Naive B cell (primary cell): ENCODE measurements at regions not wholly inside any gene's neighbourhood (a gene's known extent, or its start where the extent isn't known, plus 50 kb on each side); places are given as distances from the start of the nearest gene placed in this dataset.

Experiments used
- ATAC-seq, 2 donors: fragments of 150-1000 bp; cut with Tn5 transposase; 2 replicates each; pipeline ENCODE4 v1.10.0; 2021; ENCODE audit warnings: low read depth in 2 of 2, mild to moderate bottlenecking in 2 of 2, moderate library complexity in 2 of 2
- DNase-seq: peaks from one replicate; pipeline ENCODE4 v3.0.0; 2022
- H3K27ac Mint-ChIP-seq, 6 donors: one replicate each; pipeline ENCODE4 v1.8.0; 2020 to 2022; ENCODE audit warnings: mild to moderate bottlenecking in 6 of 6, mixed read lengths in 6 of 6, moderate library complexity in 5 of 6, inconsistent platforms in 2 of 6
- H3K27me3 Mint-ChIP-seq, 3 donors: one replicate each; pipeline ENCODE4 v1.8.0; 2021 to 2022; ENCODE audit warnings: mixed read lengths in 3 of 3, mild to moderate bottlenecking in 1 of 3
- H3K36me3 Mint-ChIP-seq, 2 donors: one replicate each; pipeline ENCODE4 v1.8.0; 2020 to 2022; ENCODE audit warnings: mixed read lengths in 2 of 2, inconsistent platforms in 1 of 2, mild to moderate bottlenecking in 1 of 2
- H3K4me1 Mint-ChIP-seq, 3 donors: one replicate each; pipeline ENCODE4 v1.8.0; 2020 to 2022; ENCODE audit warnings: mixed read lengths in 3 of 3, inconsistent platforms in 1 of 3, mild to moderate bottlenecking in 1 of 3, moderate library complexity in 1 of 3
- H3K4me3 Mint-ChIP-seq, 8 donors: one replicate each; pipeline ENCODE4 v1.8.0; 2020 to 2022; ENCODE audit warnings: mild to moderate bottlenecking in 8 of 8, mixed read lengths in 8 of 8, moderate library complexity in 8 of 8, inconsistent platforms in 2 of 8
- H3K9me3 Mint-ChIP-seq, 7 donors: one replicate each; pipeline ENCODE4 v1.8.0; 2020 to 2022; ENCODE audit warnings: mixed read lengths in 7 of 7, mild to moderate bottlenecking in 5 of 7, inconsistent platforms in 2 of 7, moderate library complexity in 1 of 7

- Mint-ChIP-seq H3K36me3 (peaks cover 0 to 29% of the 10 kb centered on the region in 2 donors), H3K27me3 (no peaks in the 10 kb centered on the region), H3K27ac (no peak overlapping the region), H3K4me1 (no peaks in the 10 kb centered on the region), H3K9me3 (peaks cover 0 to 26% (median 19%) of the 10 kb centered on the region in 7 donors), H3K4me3 (no peak overlapping the region)
- DNase-seq: no peak
- no peak for ATAC-seq
These were observed 373.0 kb downstream of the ALG10 start for GRCh38 chr12:34395056-34396005.

DNA sequence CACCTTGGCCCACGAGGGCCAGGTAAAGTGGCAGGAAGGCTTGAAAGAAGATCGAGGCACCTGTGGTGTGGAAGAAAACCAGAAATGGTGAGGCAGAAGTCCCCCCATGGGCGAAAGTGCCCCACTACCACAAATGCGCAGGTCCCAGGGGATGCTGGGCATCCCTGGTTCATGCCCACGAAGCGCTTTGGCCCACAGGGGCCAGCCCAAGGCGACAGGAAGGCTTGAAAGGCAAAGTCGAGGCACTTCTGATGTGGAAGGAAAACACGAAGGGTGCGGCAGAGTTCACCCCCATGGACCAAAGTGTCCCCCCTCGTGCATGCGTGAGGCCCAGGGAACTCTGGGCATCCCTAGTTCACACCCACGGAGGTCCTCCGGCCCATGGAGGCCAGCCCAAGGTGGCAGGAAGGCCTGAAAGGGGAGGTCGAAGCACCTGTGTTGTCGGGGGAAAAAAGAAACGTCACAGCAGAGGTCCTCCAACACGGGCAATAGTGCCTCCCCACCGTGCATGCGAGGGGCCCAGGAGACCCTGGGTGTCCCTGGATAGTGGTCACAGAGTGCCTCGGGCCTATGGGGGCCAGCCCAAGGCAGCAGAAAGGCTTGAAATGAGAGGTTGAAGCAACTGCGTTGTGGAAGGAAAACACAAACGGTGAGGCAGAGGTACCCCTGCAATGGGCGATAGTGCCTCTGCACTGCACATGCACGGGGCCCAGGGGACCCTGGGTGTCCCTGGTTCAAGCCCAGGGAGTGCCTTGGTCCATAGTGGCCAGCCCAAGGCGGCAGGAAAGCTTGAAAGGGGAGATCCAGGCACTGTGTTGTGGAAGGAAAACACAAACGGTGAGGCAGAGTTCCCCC is 373.9 kb downstream of the ALG10 start:
- DNase-seq (no peak), ATAC-seq (no peak)
- Mint-ChIP-seq H3K36me3 (peaks cover 0 to 28% of the 10 kb centered on the region in 2 donors), H3K9me3 (peaks cover 0 to 26% (median 17%) of the 10 kb centered on the region in 7 donors), H3K4me1 (no peaks in the 10 kb centered on the region), H3K4me3 (no peak overlapping the region), H3K27ac (no peak overlapping the region), H3K27me3 (no peaks in the 10 kb centered on the region)

GRCh38 chr12:34396861-34397590 is 374.7 kb downstream of the ALG10 start:
- Mint-ChIP-seq H3K27ac (no peak overlapping the region), H3K4me3 (no peak overlapping the region), H3K4me1 (no peaks in the 10 kb centered on the region), H3K27me3 (no peaks in the 10 kb centered on the region), H3K9me3 (peaks cover 0 to 22% (median 15%) of the 10 kb centered on the region in 7 donors), H3K36me3 (peaks cover 0 to 25% of the 10 kb centered on the region in 2 donors)
- ATAC-seq (no peak), DNase-seq (no peak)

- no peak for ATAC-seq
- H3K4me3 Mint-ChIP-seq: no peak overlapping the region
- peaks cover 0 to 25% (median 17%) of the 10 kb centered on the region in 7 donors for H3K9me3 Mint-ChIP-seq
- H3K27ac Mint-ChIP-seq: no peak overlapping the region
- DNase-seq: no peak
- no peaks in the 10 kb centered on the region for H3K27me3 Mint-ChIP-seq
- no peaks in the 10 kb centered on the region for H3K4me1 Mint-ChIP-seq
- H3K36me3 Mint-ChIP-seq: peaks cover 0 to 20% of the 10 kb centered on the region in 2 donors
These were observed 375.5 kb downstream of the ALG10 start for GRCh38 chr12:34397591-34398365.

DNA sequence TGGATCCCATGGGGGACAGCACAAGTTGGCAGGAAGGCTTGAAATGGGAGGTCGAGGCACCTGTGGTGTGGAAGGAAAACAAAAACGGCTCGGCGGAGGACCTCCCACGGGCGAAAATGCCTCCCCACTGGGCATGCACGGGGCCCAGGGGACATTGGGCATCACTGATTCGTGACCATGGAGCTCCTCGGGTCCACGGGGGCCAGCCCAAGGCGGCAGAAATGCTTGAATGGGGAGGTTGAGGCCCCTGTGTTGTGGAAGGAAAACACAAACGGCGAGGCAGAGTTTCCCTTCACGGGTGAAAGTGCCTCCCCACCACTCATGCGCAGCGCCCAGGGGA is 376.0 kb downstream of the ALG10 start:
- H3K36me3 Mint-ChIP-seq: peaks cover 0 to 18% of the 10 kb centered on the region in 2 donors
- no peaks in the 10 kb centered on the region for H3K27me3 Mint-ChIP-seq
- H3K4me1 Mint-ChIP-seq: no peaks in the 10 kb centered on the region
- H3K4me3 Mint-ChIP-seq: no peak overlapping the region
- H3K9me3 Mint-ChIP-seq: peaks cover 4 to 29% (median 18%) of the 10 kb centered on the region in 7 donors
- H3K27ac Mint-ChIP-seq: no peak overlapping the region
- no peak for ATAC-seq
- no peak for DNase-seq

DNA sequence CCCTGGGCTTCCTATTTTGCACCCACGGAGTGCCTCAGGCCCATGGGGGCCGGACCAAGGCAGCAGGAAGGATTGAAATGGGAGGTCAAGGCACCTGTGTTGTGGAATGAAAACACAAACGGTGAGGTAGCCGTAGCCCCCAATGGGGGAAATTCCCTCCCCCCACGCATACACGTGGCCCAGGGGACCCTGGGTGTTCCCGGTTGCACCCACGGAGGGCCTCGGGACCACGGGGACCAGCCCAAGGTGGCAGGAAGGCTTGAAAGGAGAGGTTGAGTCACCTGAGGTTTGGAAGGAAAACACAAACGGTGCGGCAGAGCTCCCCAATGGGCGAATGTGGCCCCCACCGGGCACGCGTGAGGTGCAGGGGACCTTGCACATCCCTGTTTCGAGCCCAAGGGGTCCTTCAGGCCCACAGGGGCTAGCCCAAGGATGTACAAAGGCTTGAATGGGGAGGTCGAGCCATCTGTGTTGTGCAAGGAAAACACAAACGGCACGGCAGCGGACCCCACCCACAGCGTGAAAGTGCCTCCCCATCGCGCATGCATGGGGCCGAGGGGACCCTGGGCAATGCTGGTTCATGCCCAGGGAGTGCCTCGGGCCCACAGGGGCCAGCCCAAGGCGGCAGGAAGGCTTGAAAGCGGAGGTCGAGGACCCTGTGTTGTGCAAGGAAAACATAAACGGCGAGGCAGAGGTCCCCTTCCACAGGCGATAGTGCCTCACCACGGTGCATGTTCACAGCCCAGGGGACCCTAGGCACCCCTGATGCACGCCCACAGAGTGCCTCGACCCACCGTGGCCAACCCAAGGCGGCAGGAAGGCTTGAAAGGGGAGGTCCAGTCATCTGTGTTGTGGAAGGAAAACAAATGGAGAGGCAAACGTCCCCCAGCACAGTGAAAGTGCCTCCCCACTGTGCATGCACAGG is 376.7 kb downstream of the ALG10 start:
- peaks cover 0 to 14% of the 10 kb centered on the region in 2 donors for H3K36me3 Mint-ChIP-seq
- no peaks in the 10 kb centered on the region for H3K4me1 Mint-ChIP-seq
- no peaks in the 10 kb centered on the region for H3K27me3 Mint-ChIP-seq
- no peak overlapping the region for H3K27ac Mint-ChIP-seq
- H3K4me3 Mint-ChIP-seq: no peak overlapping the region
- ATAC-seq (no peak), DNase-seq (no peak)
- peaks cover 5 to 29% (median 16%) of the 10 kb centered on the region in 7 donors for H3K9me3 Mint-ChIP-seq

GRCh38 chr12:34399631-34400410 is 377.5 kb downstream of the ALG10 start:
- Mint-ChIP-seq H3K4me1 (no peaks in the 10 kb centered on the region), H3K27ac (no peak overlapping the region), H3K4me3 (no peak overlapping the region), H3K36me3 (peaks cover 0 to 9% of the 10 kb centered on the region in 2 donors), H3K27me3 (no peaks in the 10 kb centered on the region), H3K9me3 (peaks cover 8 to 31% (median 16%) of the 10 kb centered on the region in 7 donors)
- ATAC-seq: no peak
- no peak for DNase-seq

DNA sequence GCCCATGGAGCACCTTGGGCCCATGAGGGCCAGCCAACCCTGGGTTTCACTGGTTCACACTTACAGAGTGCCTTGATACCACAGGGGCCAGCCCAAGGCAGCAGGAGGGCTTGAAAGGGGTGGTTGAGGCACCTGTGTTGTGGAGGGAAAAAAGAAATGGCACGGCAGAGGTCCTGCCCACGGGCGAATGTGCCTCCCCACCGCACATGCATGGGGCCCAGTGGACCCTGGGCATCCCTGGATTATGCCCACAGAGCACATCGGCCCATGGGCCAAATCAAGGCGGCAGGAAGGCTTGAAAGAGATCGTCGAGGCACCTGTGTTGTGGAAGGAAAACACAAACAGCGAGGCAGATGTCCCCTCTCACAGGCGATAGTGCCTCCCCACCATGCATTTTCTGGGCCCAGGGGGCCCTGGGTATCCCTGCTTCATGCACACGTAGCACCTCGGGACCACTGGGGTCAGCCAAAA is 378.1 kb downstream of the ALG10 start:
- Mint-ChIP-seq H3K4me3 (no peak overlapping the region), H3K4me1 (no peaks in the 10 kb centered on the region), H3K36me3 (peaks cover 0 to 13% of the 10 kb centered on the region in 2 donors), H3K27me3 (no peaks in the 10 kb centered on the region), H3K9me3 (peaks cover 12 to 36% (median 19%) of the 10 kb centered on the region in 7 donors), H3K27ac (no peak overlapping the region)
- DNase-seq (no peak), ATAC-seq (no peak)

GRCh38 chr12:34400986-34401658 is 378.8 kb downstream of the ALG10 start:
- H3K4me3 Mint-ChIP-seq: no peak overlapping the region
- DNase-seq (no peak), ATAC-seq (no peak)
- H3K4me1 Mint-ChIP-seq: no peaks in the 10 kb centered on the region
- peaks cover 0 to 20% of the 10 kb centered on the region in 2 donors for H3K36me3 Mint-ChIP-seq
- peaks cover 12 to 38% (median 19%) of the 10 kb centered on the region in 7 donors for H3K9me3 Mint-ChIP-seq
- H3K27me3 Mint-ChIP-seq: no peaks in the 10 kb centered on the region
- no peak overlapping the region for H3K27ac Mint-ChIP-seq

GRCh38 chr12:34401659-34402227 is 379.4 kb downstream of the ALG10 start:
- no peaks in the 10 kb centered on the region for H3K4me1 Mint-ChIP-seq
- ATAC-seq (no peak), DNase-seq (no peak)
- H3K27ac Mint-ChIP-seq: peak overlapping the region in 1 of 6 donors; percentile 37
- peaks cover 0 to 26% of the 10 kb centered on the region in 2 donors for H3K36me3 Mint-ChIP-seq
- H3K27me3 Mint-ChIP-seq: no peaks in the 10 kb centered on the region
- no peak overlapping the region for H3K4me3 Mint-ChIP-seq
- peaks cover 9 to 43% (median 24%) of the 10 kb centered on the region in 7 donors for H3K9me3 Mint-ChIP-seq
